ENCODE measurements at regions not wholly inside any gene's neighbourhood (a gene's known extent, or its start where the extent isn't known, plus 50 kb on each side); places are given as distances from the start of the nearest gene placed in this dataset.
A peak's percentile ranks its signal among the peaks of the same experiment; 100 is the strongest.

DNA sequence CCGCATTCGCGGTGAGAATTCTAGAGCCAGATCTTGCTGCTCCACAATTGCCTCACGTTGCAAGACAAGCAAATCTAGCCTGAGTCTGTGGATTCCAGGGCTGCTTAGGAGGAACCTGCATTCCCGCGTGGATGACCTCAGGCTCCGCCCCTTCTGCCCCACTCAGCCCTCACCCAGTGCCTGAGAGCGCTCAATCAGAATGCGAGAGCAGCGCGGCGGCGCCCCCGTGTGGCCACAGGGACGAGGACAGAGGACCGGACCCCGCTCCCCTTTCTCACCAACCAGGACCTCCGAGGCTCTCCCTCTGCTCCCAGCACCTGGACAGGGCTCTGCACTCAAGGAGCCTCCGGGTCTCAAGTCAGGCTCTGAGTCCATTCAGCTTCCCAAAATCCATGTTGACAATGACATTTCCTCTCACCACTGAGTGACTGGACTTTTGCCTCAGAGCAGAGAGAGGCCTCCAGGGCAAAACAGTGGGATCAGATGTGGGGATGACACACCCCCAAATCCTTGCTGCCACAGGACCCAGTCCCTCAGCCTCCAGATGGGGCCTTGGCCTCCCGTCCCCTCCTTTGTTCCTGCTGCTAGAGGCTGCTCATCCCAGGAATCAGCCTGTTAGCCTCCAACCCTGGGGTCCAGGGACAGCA lies 52.0 kb downstream of the RPP21 start:
- no peak overlapping the region for H3K4me3 Mint-ChIP-seq
- H3K27ac Mint-ChIP-seq = no peak overlapping the region
- peak; percentile 73 to 79 (median 76) for DNase-seq
- H3K9me3 Mint-ChIP-seq = no peaks in the 10 kb centered on the region
- H3K27me3 Mint-ChIP-seq (ENCODE audit: low read depth in 3 of 3) = peaks cover 4 to 22% (median 16%) of the 10 kb centered on the region in 3 donors
- no peaks in the 10 kb centered on the region for H3K36me3 Mint-ChIP-seq
- H3K4me1 Mint-ChIP-seq = peaks cover 0 to 2% of the 10 kb centered on the region in 2 donors

GRCh38 chr6:30397697-30398096 lies 52.7 kb downstream of the RPP21 start:
- no peak overlapping the region for H3K27ac Mint-ChIP-seq
- H3K4me3 Mint-ChIP-seq = no peak overlapping the region
- DNase-seq = no peak
- peaks cover 4 to 22% (median 16%) of the 10 kb centered on the region in 3 donors for H3K27me3 Mint-ChIP-seq (ENCODE audit: low read depth in 3 of 3)
- H3K36me3 Mint-ChIP-seq = no peaks in the 10 kb centered on the region
- H3K4me1 Mint-ChIP-seq = peaks cover 0 to 2% of the 10 kb centered on the region in 2 donors
- no peaks in the 10 kb centered on the region for H3K9me3 Mint-ChIP-seq

DNA sequence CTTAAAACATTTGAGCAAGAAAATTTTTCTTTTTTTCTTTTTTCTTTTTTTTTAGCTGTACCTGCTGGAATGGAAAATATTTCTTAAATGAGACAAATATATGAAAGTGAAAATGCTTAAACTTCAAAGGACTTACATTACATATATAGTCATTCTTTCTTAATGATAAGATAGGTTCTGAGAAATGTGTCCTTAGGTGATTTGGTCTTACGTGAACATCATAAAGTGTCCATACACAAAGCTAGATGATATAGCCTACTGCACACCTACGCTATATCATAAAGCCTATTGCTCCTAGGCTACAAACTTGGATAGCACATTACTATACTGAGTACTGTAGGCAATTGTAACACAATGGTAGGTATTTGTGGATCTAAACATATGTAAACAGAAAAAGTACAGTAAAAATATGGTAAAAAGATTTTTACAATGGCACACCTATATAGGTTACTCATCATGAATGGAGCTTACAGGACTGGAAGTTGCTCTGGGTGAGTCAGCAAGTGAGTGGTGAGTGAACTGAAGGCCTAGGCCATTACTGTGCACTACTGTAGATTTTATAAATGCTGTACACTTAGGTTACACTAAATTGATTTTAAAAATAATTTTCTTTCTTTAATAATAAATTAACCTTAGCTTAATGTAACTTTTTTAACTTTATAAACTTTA lies 54.6 kb downstream of the RPP21 start:
- H3K36me3 Mint-ChIP-seq = no peaks in the 10 kb centered on the region
- H3K27ac Mint-ChIP-seq = no peak overlapping the region
- H3K27me3 Mint-ChIP-seq (ENCODE audit: low read depth in 3 of 3) = peaks cover 4 to 16% (median 8%) of the 10 kb centered on the region in 3 donors

GRCh38 chr6:30405934-30406333 lies 61.0 kb downstream of the RPP21 start:
- DNase-seq = no peak
- Mint-ChIP-seq H3K4me1 (peaks cover 6 to 14% of the 10 kb centered on the region in 2 donors), H3K27me3 (ENCODE audit: low read depth in 3 of 3) (peaks cover 8 to 23% (median 14%) of the 10 kb centered on the region in 3 donors), H3K9me3 (peaks cover 3 to 16% (median 11%) of the 10 kb centered on the region in 6 donors), H3K27ac (no peak overlapping the region), H3K4me3 (no peak overlapping the region), H3K36me3 (peaks cover 0 to 2% (median 0%) of the 10 kb centered on the region in 3 donors)

More for the DNA sequence above, 54.6 kb downstream of the RPP21 start:
- Mint-ChIP-seq H3K9me3 (no peaks in the 10 kb centered on the region), H3K4me3 (no peak overlapping the region), H3K4me1 (peaks cover 0 to 2% of the 10 kb centered on the region in 2 donors)
- no peak for DNase-seq

GRCh38 chr6:30409184-30409583 lies 64.2 kb downstream of the RPP21 start:
- no peak for DNase-seq
- Mint-ChIP-seq H3K9me3 (peaks cover 5 to 16% (median 11%) of the 10 kb centered on the region in 6 donors), H3K27me3 (ENCODE audit: low read depth in 3 of 3) (peaks cover 12 to 32% (median 25%) of the 10 kb centered on the region in 3 donors), H3K36me3 (peaks cover 0 to 5% (median 0%) of the 10 kb centered on the region in 3 donors), H3K4me1 (peaks cover 11 to 22% of the 10 kb centered on the region in 2 donors), H3K27ac (no peak overlapping the region), H3K4me3 (no peak overlapping the region)

GRCh38 chr6:30411515-30412207 lies 66.7 kb downstream of the RPP21 start:
- peaks cover 0 to 5% (median 0%) of the 10 kb centered on the region in 3 donors for H3K36me3 Mint-ChIP-seq
- no peak overlapping the region for H3K27ac Mint-ChIP-seq
- peak; percentile 28 to 53 (median 43) for DNase-seq
- H3K9me3 Mint-ChIP-seq = peaks cover 5 to 16% (median 11%) of the 10 kb centered on the region in 6 donors
- H3K4me3 Mint-ChIP-seq = no peak overlapping the region
- H3K4me1 Mint-ChIP-seq = peaks cover 6 to 11% of the 10 kb centered on the region in 2 donors
- peaks cover 5 to 30% (median 29%) of the 10 kb centered on the region in 3 donors for H3K27me3 Mint-ChIP-seq (ENCODE audit: low read depth in 3 of 3)

DNA sequence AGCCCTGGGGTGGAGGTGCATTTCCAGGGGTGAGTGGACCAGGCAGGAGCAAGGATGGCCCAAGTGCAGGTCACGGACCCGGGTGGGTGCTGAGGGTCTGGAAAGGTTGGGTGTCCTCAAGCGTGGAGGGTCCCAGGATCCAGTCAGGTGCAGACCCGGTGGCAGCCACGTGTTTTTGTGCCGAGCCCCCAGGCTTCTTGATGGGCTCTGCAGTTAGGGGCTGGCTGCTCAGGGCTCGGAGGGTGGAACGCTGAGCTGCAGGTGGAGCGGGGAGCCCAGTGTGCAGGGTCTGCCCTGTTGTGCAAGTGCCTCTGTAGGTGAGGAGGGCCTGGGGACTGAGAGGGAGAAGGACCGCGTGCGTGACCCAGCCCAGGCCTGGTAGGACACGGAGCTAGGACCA lies 70.9 kb upstream of the HLA-E start:
- peaks cover 10 to 19% (median 10%) of the 10 kb centered on the region in 3 donors for H3K27me3 Mint-ChIP-seq (ENCODE audit: low read depth in 3 of 3)

GRCh38 chr6:30424549-30424948 lies 64.8 kb upstream of the HLA-E start:
- Mint-ChIP-seq H3K27me3 (ENCODE audit: low read depth in 3 of 3) (peaks cover 8 to 49% (median 30%) of the 10 kb centered on the region in 3 donors), H3K4me1 (no peaks in the 10 kb centered on the region)

More for the DNA sequence above, 70.9 kb upstream of the HLA-E start:
- DNase-seq = no peak
- no peak overlapping the region for H3K4me3 Mint-ChIP-seq
- H3K9me3 Mint-ChIP-seq = peaks cover 0 to 2% (median 0%) of the 10 kb centered on the region in 6 donors
- peaks cover 0 to 3% (median 0%) of the 10 kb centered on the region in 3 donors for H3K36me3 Mint-ChIP-seq
- H3K4me1 Mint-ChIP-seq = no peaks in the 10 kb centered on the region
- no peak overlapping the region for H3K27ac Mint-ChIP-seq

More at GRCh38 chr6:30424549-30424948, 64.8 kb upstream of the HLA-E start:
- DNase-seq = no peak
- Mint-ChIP-seq H3K27ac (no peak overlapping the region), H3K9me3 (peaks cover 0 to 2% (median 0%) of the 10 kb centered on the region in 6 donors), H3K4me3 (no peak overlapping the region), H3K36me3 (no peaks in the 10 kb centered on the region)
